ENCODE measurements at regions not wholly inside any gene's neighbourhood (a gene's known extent, or its start where the extent isn't known, plus 50 kb on each side); places are given as distances from the start of the nearest gene placed in this dataset.

DNA sequence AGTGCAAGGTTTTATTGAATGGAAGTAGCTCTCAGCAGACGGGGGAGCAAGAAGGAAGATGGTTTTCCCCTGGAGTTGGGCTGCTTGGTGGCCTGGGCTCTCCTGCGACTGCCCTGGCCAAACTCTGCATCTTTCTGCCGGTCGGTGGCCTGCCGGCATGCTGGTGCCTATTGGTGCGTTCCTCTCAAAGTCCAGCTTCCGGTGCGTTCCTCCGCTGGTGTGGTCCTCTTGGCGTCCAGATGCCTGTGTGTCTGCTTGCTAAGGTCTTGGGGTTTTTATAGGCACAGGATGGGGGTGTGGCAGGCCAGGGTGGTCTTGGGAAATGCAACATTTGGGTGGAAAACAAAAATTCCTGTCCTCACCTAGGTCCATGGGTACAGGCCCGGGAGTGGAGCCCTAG is 567.4 kb upstream of the CNTN5 start:
- no peaks in the 10 kb centered on the region for H4K20me1 ChIP-seq (ENCODE audit: insufficient read depth, low read length)
- Mint-ChIP-seq H3K36me3 (no peaks in the 10 kb centered on the region), H3K4me1 (no peaks in the 10 kb centered on the region), H3K27ac (no peak overlapping the region), H3K27me3 (ENCODE audit: low read depth in 3 of 3) (no peaks in the 10 kb centered on the region), H3K4me3 (no peak overlapping the region), H3K9me3 (peaks cover 3 to 37% (median 6%) of the 10 kb centered on the region in 7 donors)
- DNase-seq = no peak
- H3K27me3 ChIP-seq (ENCODE audit: control insufficient read depth in 2 of 2, insufficient read depth in 2 of 2, low read length in 2 of 2) = no peaks in the 10 kb centered on the region
- no peak overlapping the region for H3K9ac ChIP-seq (ENCODE audit: insufficient read depth, low read length, poor library complexity, severe bottlenecking)
- H3K4me2 ChIP-seq (replicated peaks; ENCODE audit: extremely low read depth, low read length, poor library complexity, severe bottlenecking) = no peak overlapping the region
- no peak overlapping the region for H3K4me3 ChIP-seq (replicated peaks in 1 of 3; ENCODE audit: low read depth in 2 of 3, low read length in 3 of 3)
- no peaks in the 10 kb centered on the region for H3K79me2 ChIP-seq (ENCODE audit: insufficient read depth, low read length)
- H3K4me1 ChIP-seq (ENCODE audit: control insufficient read depth in 1 of 2, insufficient read depth in 2 of 2, low read length in 2 of 2) = no peaks in the 10 kb centered on the region
- H3K27ac ChIP-seq (ENCODE audit: low read depth in 1 of 2, low read length in 2 of 2) = no peak overlapping the region
- TF ChIP-seq, protein P1, sequence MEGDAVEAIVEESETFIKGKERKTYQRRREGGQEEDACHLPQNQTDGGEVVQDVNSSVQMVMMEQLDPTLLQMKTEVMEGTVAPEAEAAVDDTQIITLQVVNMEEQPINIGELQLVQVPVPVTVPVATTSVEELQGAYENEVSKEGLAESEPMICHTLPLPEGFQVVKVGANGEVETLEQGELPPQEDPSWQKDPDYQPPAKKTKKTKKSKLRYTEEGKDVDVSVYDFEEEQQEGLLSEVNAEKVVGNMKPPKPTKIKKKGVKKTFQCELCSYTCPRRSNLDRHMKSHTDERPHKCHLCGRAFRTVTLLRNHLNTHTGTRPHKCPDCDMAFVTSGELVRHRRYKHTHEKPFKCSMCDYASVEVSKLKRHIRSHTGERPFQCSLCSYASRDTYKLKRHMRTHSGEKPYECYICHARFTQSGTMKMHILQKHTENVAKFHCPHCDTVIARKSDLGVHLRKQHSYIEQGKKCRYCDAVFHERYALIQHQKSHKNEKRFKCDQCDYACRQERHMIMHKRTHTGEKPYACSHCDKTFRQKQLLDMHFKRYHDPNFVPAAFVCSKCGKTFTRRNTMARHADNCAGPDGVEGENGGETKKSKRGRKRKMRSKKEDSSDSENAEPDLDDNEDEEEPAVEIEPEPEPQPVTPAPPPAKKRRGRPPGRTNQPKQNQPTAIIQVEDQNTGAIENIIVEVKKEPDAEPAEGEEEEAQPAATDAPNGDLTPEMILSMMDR (IDR thresholded peaks at IDR 0.05) = no peak
- intact Hi-C loops (cut with micrococcal nuclease) = no loop called here
- peaks cover 10 to 30% of the 10 kb centered on the region in 2 donors for H3K9me3 ChIP-seq (replicated peaks in 1 of 2; ENCODE audit: control insufficient read depth in 1 of 2, insufficient read depth in 1 of 2, low read length in 2 of 2)
- H2AFZ ChIP-seq (ENCODE audit: insufficient read depth, low read depth, low read length, poor library complexity, severe bottlenecking) = no peak overlapping the region
- WGBS (ENCODE audit: insufficient coverage) = over 99% methylated on average over 10 of the region's 11 CpGs
- no peaks in the 10 kb centered on the region for H3K36me3 ChIP-seq (replicated peaks in 1 of 2; ENCODE audit: control insufficient read depth in 1 of 2, insufficient read depth in 2 of 2, low read length in 2 of 2)

DNA sequence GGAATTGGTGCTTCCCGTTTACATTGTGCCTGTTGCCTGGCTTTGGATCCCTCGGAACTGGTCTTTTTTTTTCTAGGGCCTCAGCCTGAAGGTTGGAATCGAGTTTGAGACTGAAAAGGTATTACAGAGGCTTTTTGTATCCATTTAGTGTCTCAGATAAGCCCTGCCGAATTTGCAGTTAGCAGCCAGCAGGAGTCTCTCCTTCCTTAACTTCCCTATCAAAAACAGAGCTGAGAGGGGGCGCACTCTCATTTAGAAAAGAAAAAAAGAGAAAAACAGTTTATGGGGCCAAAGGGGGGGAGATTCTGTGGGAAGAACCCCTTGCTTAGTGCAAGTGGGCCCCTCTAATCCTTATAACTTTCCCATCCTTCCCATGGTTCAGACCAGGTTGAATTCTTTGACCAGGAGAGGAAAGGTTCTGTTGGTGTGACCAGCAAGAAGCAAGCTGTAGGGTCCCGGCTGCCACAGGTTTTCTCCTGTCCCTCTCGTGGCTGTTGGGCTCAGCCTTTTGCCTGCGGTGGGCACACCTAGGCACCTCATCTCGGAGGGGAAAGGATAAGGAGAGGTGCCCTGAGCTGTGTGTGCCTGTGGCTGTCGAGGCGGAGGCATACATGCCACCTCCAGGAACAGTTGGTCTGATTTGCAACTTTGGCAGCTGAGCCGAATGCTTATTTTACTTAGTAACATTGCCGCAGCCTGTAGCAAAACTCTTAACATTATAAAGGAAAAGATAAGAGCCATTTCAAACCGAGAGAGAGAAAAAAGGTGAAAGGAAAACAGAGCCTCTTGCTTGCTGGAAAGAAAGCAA is 565.0 kb upstream of the CNTN5 start:
- H3K4me3 Mint-ChIP-seq = no peak overlapping the region
- Histone ChIP-seq H3K9me3 (replicated peaks in 1 of 2; ENCODE audit: control insufficient read depth in 1 of 2, insufficient read depth in 1 of 2, low read length in 2 of 2) (peaks cover 10 to 30% of the 10 kb centered on the region in 2 donors), H3K27me3 (ENCODE audit: control insufficient read depth in 2 of 2, insufficient read depth in 2 of 2, low read length in 2 of 2) (no peaks in the 10 kb centered on the region), H3K79me2 (ENCODE audit: insufficient read depth, low read length) (no peaks in the 10 kb centered on the region), H3K4me3 (replicated peaks in 1 of 3; ENCODE audit: low read depth in 2 of 3, low read length in 3 of 3) (no peak overlapping the region), H3K9ac (ENCODE audit: insufficient read depth, low read length, poor library complexity, severe bottlenecking) (no peak overlapping the region), H4K20me1 (ENCODE audit: insufficient read depth, low read length) (no peaks in the 10 kb centered on the region), H3K4me2 (replicated peaks; ENCODE audit: extremely low read depth, low read length, poor library complexity, severe bottlenecking) (no peak overlapping the region), H3K36me3 (replicated peaks in 1 of 2; ENCODE audit: control insufficient read depth in 1 of 2, insufficient read depth in 2 of 2, low read length in 2 of 2) (no peaks in the 10 kb centered on the region), H3K27ac (ENCODE audit: low read depth in 1 of 2, low read length in 2 of 2) (no peak overlapping the region), H3K4me1 (ENCODE audit: control insufficient read depth in 1 of 2, insufficient read depth in 2 of 2, low read length in 2 of 2) (no peaks in the 10 kb centered on the region), H2AFZ (ENCODE audit: insufficient read depth, low read depth, low read length, poor library complexity, severe bottlenecking) (no peak overlapping the region)
- no peaks in the 10 kb centered on the region for H3K4me1 Mint-ChIP-seq
- DNase-seq = no peak
- no peak overlapping the region for H3K27ac Mint-ChIP-seq
- no peaks in the 10 kb centered on the region for H3K27me3 Mint-ChIP-seq (ENCODE audit: low read depth in 3 of 3)
- 92% methylated on average over 3 of the region's 14 CpGs for WGBS (ENCODE audit: insufficient coverage)
- TF ChIP-seq, protein P1 (IDR thresholded peaks at IDR 0.05) = no peak
- peaks cover 3 to 39% (median 6%) of the 10 kb centered on the region in 7 donors for H3K9me3 Mint-ChIP-seq
- intact Hi-C loops (cut with micrococcal nuclease) = no loop called here
- H3K36me3 Mint-ChIP-seq = no peaks in the 10 kb centered on the region

Data from CD14-positive monocyte (primary cell).